GM18498 (cell line): ENCODE measurements at regions not wholly inside any gene's neighbourhood (a gene's known extent, or its start where the extent isn't known, plus 50 kb on each side); places are given as distances from the start of the nearest gene placed in this dataset.
"Not testable (repeated sequence)": the region's sequence is repeated elsewhere in the genome, so short reads cannot be mapped to it uniquely, and the experiment has no call there.

Source experiments
- ATAC-seq: cut with Tn5 transposase; IDR thresholded peaks from one replicate; pipeline ENCODE4 v1.9.1; 2021; ENCODE audit warnings: mild to moderate bottlenecking, moderate library complexity; ENCODE audit not compliant: unreplicated experiment

DNA sequence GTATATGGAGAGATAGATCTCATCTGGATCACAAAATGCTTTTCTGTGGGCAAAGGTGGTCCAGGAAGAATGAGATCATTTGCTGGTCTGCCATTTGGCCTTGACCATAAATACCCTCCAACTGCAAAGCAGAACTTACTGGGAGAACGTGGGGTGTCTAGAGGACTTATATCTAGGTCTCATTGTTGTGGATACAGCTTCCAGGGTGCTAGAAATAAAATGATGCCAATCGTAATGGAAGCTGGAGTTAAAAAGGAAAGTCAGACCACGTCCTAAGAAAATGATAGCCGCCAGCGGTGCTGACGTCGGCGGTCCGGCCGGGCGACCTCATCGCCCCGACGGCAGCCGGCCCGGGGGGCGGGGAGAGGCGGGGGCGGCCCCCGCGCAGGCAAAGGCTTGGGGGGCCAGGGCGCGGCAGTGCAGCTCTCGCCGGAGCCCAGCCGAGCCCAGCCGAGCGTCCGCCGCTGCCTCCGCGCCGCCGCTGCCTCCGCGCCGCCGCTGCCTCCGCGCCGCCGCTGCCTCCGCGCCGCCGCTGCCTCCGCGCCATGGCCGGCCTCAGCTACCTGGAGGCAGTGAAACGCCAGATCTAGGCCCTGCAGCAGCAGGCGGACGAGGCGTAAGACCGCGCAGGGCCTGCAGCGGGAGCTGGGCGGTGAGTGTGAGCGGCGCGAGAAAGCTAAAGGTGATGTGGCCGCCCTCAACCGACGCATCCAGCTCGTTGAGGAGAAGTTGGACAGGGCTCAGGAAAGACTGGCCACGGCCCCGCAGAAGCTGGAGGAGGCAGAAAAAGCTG is 89.5 kb downstream of the EOMES start:
- peak; percentile 92 for ATAC-seq

DNA sequence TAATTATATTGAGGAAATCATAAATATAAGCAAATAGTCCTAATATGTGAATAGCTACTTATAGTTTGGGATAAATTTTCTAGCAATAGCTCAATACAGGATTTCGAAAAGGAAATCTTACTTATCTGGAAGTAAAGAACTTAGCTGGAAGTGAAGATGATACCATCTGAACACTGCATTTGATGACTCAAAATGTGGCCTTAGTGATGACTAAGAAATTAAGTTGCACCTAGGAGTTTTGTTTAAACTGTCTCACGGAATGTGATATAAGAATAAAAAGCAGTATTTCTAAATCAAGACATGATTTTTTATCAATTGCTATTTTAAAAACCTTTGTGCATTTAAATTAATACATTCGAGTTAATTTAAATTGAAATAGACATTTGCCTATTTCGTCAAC is 91.2 kb downstream of the EOMES start:
- no peak for ATAC-seq

DNA sequence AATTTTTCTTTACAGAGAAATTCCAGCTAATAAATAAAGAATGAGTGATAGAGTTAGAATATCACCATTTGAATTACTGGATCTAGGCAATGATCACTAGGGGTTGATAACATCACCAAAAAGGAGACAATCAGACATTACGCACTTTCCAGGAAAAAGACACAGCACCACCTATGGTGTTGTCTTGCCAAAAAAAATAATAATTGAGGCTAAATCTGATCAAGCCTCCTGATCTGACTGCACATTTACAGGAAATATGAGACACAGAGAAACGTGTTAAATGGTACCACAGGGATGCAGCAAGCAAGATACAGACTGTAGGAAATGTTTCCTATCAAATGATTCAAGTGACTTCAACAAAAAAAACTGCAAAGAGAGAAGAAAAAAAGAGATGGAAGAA is 92.8 kb downstream of the EOMES start:
- ATAC-seq, result no peak

DNA sequence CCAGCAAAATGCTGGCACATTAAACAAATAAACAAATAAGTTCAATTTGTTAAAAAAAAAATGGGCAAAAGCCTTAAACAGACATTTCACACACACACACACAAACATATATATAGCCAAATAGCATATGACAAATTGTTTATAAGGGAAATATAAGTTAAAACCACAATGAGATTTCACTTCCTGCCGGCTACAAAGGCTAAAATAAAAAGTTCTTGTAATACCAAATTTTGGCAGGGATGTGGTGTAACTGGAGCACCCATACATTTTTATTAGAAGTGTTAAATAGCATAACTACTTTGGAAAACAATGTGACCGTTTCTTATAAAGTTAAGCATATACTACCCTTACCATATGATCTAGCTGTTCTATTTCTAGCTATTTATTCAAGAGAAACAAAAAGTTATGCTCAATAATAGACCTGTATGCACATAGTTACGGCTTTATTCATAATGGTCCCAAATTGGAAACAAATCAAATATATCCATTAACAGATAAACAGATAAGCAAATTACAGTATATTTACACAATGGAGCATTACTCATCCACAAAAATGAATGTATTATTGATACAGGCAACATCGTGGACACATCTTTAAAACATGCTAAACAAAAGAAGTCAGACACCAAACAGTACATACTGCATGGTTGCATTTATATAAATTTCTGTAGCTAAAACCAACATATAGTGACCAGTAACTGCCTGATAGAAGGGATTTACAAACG is 93.9 kb downstream of the EOMES start:
- no peak for ATAC-seq

DNA sequence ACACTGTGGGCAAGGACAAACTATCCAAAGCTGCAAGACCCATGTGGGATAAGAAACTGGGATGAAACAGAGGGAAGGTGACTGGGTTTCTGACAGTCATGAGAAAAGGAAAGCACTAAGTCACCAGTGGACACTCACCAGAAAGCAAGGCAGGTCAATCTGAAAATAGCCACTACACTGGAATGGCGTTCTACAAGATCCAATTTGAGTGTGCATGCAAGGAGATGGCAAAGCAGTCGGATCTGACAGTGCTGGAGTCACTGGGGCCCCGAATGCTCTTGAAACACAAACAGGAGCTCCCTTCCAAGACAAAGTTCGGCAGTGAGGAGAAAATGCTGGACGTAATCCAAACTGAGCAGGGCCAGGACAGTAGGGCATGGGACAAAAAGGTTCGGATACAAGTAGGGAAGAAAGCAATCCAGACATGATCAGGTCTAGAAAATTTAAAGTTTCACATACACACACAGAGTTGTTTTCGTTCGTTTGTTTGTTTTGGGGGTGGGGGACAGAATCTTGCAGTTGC is 95.5 kb downstream of the EOMES start:
- ATAC-seq, result no peak

DNA sequence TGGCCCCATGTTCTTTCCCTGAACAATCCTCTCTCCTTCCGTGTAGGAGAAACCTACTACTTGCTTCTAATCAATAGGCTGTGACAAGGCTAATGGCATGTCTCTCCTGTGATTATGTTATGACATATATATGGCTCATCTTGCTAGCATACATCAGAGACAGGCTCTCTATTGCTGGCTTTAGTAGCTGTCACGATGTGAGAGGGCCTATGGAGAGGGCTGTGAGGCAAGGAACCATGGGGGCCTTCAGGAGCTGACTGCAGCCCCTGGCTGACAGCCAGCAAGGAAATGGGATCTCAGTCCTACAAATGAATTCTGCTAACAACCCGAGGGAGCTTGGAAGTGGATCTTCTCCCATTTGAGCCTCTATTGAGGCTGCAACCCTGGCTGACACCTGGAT is 96.3 kb downstream of the EOMES start:
- ATAC-seq, result no peak

DNA sequence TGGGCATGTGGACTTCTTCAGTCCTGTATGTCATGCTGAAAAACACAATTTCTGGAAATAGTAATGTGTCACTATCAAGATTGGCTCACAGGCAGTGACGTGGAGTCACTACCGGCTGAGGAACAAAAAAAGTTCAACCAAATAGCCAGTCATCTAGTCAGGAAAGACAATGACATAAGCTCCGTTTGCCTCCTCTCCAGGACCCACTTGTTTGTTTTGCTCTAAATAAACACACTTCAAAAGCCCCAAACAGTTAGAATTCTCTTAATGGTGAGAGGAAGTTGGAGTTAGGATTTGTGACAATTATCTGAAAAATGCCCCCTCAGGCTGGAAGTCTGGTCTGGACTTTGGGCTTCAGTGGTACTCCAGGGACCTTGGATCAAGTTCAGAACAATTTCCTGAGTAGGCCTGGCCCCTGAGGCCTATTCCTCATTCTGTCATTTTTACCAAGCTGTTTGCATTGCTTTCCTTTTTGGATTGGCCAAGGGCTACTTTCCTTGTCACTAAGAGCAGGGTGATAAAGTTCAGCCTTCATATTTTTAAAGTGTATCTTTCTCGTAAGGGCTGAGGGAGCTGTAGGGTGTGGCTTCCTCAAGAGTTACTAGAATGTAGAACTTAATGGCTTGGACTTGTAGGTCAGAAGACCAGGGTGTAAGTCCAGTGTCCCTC is 98.9 kb downstream of the EOMES start:
- ATAC-seq, result no peak

DNA sequence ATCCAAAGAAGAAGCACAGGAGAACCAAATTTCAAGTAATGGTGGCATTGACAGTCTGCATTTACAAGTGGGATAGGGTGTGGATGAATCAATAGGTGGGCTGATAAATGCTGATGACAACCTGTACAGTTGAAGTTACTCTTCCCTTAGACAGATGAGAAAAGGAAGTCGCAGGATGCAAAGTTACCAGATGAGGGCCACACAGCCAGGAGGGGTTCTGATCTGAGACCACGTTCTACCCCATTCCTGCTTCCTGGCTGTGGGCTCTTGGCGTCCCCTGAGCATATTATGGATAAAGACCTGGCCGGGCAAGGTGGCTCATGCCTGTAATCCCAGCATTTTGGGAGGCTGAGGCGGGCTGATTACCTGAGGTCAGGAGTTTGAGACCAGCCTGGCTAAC is 104.6 kb downstream of the EOMES start:
- no peak for ATAC-seq

DNA sequence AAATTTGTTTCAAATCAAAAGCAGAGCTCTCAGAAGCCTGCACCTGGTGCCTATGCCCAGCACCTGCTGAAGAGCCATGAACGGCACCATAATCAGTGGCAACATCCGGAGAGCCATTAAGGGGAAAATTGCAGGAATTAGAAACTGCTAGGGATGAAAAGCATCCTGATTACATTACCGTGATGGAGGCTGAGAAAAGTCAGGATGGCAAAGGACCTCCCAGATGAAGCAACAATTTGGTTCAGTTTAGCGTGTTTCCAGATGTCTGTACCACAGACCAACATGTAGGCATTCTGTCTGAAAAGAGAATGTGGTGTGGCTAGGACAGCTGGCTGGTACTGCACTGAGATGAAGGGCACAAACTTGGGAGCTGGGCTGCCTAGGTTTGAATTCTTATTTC is 106.1 kb downstream of the EOMES start:
- ATAC-seq, result no peak

DNA sequence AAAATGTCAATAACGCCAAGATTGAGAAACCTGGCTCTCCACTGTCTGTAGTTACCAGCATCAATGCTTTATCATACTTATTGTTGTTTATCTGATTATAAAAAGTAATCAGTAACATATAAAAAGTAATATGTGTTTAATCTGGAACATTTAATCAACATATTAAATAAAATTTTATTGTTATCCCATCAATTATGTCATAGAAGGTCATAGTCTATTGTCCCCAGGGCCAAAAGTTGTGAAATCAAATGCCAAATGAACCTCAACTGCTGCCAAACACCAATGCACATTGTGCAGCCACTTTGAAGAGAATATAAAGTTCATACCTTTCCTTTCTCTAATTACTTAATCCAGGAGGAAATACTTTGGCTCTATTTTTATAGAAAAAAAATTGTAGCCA is 106.6 kb downstream of the EOMES start:
- no peak for ATAC-seq

DNA sequence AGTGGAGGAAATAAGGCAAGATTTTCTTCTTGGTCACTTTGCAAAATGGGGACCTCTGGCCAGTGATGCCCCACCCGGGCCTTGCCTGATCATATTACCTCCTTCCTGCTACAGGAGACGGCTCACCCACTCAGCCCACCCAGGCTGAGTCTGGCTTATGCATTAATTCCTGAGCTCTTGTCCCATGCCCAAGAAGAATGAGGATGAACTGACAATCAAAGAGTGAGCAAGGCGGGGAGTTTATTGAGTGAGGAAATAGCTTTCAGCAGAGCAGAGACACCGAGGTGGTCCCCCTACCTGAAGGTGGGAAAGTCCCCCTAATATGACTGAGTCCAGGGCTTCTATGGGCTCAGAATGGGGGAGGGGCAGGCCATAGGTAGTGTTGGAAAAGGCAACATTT is 107.5 kb downstream of the EOMES start:
- no peak for ATAC-seq

DNA sequence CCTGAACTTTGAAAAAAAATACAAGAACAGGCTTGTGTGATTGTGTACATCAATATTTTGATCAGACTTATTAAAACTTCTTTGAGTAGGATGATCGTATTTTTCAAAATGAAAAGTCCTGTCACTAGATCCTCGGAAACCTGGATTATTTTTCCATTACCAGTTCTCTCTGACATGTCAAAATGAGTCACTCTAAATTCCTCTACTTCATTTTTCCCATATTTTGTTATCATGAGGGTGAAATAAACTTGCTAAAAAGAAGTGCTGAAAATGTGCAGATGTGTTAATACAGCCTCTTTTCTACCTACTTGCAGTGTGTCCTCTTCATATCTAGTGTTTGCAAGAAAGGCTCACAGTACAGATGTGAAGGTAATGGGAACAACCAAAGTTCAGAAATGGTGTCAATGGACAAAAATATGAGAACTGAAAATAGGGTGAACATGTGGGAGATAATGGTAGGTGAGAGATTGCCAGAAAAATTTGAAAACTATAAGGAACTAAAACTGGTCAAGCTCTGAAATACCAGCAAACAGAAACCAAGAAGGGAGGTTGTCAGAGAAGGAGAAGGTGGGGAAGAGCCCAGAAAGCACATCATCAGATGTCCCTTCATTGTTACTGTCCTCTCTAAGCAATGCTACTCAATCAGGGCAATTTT is 108.2 kb downstream of the EOMES start:
- ATAC-seq, result no peak

DNA sequence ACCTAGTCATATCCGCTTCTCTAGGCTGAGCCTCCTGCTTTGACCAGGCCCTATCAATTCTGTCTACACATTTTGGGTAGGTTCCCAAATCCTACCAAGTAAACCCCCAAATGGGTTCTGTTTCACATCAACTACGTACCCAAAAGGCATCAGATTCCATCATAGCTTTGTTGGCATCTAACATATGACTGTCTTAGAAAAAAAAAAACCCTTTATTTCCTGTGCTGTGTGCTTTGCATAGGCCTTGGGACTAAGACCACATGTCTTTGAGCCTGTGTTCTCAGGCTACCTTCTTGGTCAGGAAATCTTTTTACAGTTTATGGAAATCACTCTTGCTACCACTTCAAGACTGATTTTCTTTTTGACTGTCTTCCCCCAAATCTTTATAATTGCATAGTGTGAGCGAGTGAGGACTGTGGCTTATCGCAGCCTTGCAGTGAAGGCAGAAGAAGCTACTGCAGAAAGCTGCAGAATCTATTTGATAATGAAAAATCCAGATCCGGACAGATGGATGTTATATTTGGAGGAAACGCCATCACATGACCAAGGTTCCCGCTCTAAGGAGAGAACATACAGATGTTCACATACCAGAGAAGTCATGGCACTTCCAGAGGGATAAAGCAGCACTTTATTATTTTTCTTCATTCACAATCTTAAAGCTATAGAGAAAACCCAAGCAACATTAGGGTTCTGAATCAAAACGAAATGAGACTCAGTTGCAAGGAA is 111.2 kb downstream of the EOMES start:
- ATAC-seq, result no peak

DNA sequence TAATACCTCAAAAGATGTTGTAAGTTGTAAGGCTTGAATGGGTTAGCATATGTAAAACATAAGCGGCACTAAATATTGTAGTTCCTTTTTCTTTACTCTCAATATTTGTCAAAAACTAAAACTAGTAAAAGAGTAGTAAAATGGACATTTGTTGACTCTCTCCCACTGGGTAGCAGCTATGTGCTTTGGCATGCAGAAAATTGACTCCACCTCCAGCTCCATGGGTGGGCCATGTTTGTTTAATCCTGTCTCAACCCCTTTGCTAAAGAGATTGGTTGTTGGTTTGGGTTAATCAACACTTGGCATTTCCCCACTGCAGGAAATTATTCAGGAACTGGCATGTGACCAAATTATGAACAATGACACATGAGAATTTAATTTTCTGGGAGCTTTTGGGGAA is 114.8 kb downstream of the EOMES start:
- ATAC-seq, result no peak

DNA sequence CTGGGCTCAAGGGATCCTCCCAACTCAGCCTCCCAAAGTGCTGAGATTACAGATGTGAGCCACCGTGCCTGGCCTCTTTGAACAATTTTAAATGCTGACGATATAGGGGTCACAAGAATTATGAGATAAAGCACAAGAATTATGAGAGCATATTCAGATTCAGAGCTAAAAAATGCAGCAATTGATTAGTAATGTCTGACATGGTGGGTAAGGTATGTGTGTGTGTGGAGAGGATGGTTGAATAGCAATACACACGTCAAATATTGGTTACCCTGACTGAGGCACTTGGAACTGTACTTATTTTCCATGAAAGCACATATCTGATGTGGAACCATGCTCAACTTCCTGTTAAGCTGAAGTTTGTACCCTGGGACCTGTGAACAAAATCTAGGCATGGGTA is 115.6 kb downstream of the EOMES start:
- no peak for ATAC-seq

DNA sequence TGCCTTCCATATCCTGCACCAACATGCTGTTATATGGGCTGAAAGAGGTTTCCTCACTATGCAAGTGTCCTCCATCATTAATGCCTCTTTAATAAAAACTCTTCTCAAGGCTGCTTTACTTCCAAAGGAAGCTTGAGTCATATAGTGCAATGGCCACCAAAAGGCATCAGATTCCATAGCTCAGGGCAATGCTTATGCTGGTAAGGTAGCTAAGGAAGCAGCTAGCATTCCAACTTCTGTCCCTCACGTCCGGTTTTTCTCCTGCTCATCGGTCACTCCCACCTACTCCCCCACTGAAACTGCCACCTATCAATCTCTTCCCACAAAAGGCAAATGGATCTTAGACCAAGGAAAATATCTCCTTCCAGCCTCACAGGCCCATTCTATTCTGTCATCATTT is 117.1 kb upstream of the SLC4A7 start:
- not testable (repeated sequence) for ATAC-seq

DNA sequence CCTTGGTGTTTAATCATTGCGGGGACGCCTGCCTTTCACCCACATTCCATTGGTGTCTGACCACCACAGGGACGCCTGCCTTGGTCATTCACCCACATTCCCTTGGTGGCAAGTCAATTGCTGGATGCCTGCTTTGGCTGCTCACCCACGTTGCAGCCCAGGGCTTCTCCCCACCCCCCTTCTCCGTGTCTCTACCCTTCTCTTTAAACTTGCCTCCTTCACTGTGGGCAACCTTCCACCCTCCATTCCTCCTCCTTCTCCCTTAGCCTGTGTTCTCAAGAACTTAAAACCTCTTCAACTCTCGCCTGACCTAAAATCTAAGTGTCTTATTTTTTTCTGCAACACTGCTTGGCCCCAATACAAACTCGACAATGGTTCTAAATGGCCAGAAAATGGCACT is 115.6 kb upstream of the SLC4A7 start:
- not testable (repeated sequence) for ATAC-seq

DNA sequence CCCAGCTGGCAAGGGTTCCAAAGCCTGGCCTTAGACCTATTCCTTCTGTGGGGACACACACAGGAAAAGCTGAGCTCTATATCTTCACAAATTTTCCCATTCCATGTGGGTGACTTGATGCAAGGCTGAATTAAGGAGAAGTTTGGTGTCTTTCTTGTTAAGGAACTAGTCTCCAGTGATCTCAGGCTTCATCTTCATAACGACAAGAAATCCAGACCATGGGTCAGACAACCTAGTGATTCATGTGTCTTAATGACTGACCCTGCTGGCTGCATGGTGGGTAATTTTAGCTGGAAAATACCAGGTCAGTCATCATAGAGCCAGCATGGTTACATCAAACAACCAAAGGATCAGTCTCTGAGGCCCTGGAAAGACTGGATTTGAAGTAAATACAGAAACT is 112.7 kb upstream of the SLC4A7 start:
- ATAC-seq, result no peak

DNA sequence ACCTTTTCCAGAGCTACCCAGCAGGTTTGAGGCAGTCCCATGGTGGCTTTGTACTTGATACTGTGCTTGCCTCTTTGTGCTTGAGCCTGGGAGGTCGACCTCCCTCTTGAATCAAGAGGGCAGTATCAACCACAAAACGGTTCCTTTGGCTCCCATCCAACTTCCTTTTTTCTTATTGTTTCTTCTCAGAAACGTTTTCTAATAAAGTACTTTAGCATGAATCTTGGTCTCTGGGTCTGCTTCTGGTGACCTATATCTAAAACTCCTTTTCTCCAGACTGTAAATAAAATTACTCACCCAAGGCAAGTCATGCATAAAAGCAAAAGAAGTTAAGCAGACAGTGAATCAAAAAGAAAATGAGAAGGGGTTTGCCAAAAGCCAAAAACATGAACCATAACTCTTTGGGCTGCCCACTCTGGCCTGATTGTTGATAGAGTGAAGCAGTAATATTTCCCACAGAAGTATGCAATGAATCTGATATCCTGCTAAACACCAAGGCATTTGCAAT is 112.2 kb upstream of the SLC4A7 start:
- no peak for ATAC-seq

DNA sequence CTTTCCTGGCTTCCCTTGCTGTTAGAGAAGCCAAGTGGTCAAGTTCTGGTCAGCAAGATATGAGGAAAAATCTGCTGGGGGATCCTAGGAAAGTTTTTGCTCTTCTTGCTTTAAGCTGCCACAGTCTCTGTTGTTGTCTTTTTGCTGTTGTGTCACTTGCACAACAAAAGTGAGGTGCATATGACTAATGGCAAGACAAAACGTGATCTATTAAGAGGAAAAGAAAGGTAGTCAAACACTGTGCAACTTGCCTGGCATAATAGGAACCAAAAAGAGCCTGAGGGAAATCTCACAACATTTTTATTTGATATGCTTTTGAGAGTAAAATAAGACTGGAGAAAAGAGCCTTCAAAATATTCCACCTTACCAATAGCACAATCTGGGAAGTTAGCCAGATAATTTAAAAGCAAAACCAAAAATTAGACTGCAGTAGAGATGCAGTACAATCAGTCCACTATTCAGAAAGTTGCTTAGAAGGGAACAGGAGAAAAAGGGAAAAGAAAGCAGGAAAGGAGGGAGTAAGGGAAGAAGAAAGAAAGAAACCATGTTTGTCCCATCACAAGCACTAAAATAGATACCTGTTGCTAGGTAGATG is 110.0 kb upstream of the SLC4A7 start:
- ATAC-seq, result no peak
